Neural crest cell (in vitro differentiated cells): ENCODE measurements at regions not wholly inside any gene's neighbourhood (a gene's known extent, or its start where the extent isn't known, plus 50 kb on each side); places are given as distances from the start of the nearest gene placed in this dataset.

Experiments
- DNase-seq: peaks from one replicate; pipeline ENCODE4 v3.0.0; 2021; ENCODE audit warnings: low read depth, mixed read lengths, low spot score
- H3K27ac Mint-ChIP-seq: one replicate; pipeline ENCODE4 v1.8.0; 2021; ENCODE audit warnings: mild to moderate bottlenecking, mixed read lengths; ENCODE audit not compliant: unreplicated experiment
- H3K27me3 Mint-ChIP-seq: 2 replicates; pipeline ENCODE4 v1.8.0; 2021; ENCODE audit warnings: low read depth, mild to moderate bottlenecking, mixed read lengths
- H3K36me3 Mint-ChIP-seq: 2 replicates; pipeline ENCODE4 v1.8.0; 2021; ENCODE audit warnings: low read depth, mild to moderate bottlenecking, mixed read lengths
- H3K4me1 Mint-ChIP-seq: 2 replicates; pipeline ENCODE4 v1.8.0; 2021; ENCODE audit warnings: mixed read lengths
- H3K4me3 Mint-ChIP-seq: one replicate; pipeline ENCODE4 v1.8.0; 2021; ENCODE audit warnings: mild to moderate bottlenecking, mixed read lengths
- H3K9me3 Mint-ChIP-seq: 2 replicates; pipeline ENCODE4 v1.8.0; 2021; ENCODE audit warnings: mixed read lengths
- TF ChIP-seq, protein P1 (sequence below): fragments of 200-600 bp; sonication (generic); conservative IDR thresholded peaks from 2 replicates; pipeline ENCODE4 v1.5.0; 2021; ENCODE audit warnings: antibody characterized with exemption, mild to moderate bottlenecking

DNA sequence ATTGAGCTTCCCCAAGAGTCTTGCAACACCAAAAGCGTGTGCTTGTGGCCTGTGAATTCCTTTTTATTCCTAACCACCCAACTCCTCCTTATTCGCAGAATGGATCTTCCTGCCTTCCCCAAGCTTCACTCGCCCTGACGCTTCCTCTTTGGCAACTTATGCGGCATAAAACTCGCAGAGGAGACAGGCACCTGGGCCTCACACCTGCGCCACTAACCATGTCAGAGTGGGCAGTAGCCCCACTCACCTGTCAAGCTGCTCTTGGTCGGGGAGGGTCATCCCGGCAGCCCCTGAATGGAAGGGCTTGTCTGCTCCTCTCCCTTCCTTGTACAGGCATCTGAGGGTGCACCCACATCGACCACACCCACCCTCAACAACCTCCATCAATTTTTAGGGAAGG, 106.9 kb upstream of the GPC1 start:
- Mint-ChIP-seq H3K4me1 (peaks cover 17% of the 10 kb centered on the region), H3K9me3 (no peaks in the 10 kb centered on the region), H3K27me3 (no peaks in the 10 kb centered on the region), H3K36me3 (no peaks in the 10 kb centered on the region), H3K27ac (no peak overlapping the region), H3K4me3 (no peak overlapping the region)
- DNase-seq = no peak
- TF ChIP-seq, protein P1, sequence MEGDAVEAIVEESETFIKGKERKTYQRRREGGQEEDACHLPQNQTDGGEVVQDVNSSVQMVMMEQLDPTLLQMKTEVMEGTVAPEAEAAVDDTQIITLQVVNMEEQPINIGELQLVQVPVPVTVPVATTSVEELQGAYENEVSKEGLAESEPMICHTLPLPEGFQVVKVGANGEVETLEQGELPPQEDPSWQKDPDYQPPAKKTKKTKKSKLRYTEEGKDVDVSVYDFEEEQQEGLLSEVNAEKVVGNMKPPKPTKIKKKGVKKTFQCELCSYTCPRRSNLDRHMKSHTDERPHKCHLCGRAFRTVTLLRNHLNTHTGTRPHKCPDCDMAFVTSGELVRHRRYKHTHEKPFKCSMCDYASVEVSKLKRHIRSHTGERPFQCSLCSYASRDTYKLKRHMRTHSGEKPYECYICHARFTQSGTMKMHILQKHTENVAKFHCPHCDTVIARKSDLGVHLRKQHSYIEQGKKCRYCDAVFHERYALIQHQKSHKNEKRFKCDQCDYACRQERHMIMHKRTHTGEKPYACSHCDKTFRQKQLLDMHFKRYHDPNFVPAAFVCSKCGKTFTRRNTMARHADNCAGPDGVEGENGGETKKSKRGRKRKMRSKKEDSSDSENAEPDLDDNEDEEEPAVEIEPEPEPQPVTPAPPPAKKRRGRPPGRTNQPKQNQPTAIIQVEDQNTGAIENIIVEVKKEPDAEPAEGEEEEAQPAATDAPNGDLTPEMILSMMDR = no peak

DNA sequence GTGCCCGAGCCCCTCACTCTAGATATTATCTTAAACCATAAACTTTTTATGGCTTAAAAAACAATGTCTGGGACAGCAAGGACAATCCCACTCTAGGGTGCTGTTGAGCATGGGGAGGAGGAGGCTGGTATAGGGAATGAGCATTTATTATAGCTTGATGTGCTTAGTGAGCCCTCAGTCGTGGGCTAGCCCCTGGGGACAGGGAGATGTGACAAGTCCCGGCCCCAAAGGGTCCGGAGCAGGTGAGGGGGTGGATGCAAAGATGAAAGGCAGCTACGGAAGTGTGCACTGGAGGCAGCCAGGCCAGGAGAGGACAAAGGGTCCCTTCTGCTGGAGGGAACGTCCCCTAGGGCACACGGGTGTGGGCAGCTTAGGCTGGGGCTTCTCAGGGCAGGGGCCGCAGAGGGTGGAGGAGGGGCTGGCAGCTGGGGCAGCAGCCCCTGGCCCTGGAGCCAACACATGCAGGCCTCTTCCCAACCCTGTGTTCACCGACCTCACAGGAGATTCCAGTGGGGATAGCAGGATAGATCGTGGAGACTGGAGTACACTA, 106.3 kb upstream of the GPC1 start:
- TF ChIP-seq, protein P1 = no peak

DNA sequence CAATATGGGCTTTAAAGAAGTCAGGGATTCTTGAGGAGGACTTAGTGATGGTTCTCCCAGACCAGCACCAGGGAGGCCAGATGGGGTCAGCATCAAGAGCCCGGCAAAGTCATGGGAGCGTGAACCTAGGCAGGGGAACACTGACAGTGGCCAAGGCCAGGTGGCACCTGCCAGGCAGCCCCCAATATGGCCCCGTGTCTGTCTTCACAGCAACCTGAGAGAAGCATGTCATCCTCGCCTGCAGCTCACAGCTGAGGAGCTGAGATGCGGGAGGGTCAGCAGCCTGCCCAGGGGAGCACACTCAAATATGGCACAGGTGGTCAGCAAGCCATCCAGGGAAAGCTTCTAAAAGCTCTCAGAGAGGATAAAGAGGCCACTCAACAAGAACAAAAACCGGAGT, 105.7 kb upstream of the GPC1 start:
- no peak for DNase-seq
- TF ChIP-seq, protein P1 = no peak
- Mint-ChIP-seq H3K4me1 (peaks cover 17% of the 10 kb centered on the region), H3K27ac (no peak overlapping the region), H3K9me3 (no peaks in the 10 kb centered on the region), H3K36me3 (no peaks in the 10 kb centered on the region), H3K4me3 (no peak overlapping the region), H3K27me3 (no peaks in the 10 kb centered on the region)

More for the DNA sequence above, 106.3 kb upstream of the GPC1 start:
- no peaks in the 10 kb centered on the region for H3K27me3 Mint-ChIP-seq
- no peak overlapping the region for H3K4me3 Mint-ChIP-seq
- H3K9me3 Mint-ChIP-seq = no peaks in the 10 kb centered on the region
- H3K27ac Mint-ChIP-seq = no peak overlapping the region
- H3K4me1 Mint-ChIP-seq = peaks cover 17% of the 10 kb centered on the region
- H3K36me3 Mint-ChIP-seq = no peaks in the 10 kb centered on the region
- no peak for DNase-seq

DNA sequence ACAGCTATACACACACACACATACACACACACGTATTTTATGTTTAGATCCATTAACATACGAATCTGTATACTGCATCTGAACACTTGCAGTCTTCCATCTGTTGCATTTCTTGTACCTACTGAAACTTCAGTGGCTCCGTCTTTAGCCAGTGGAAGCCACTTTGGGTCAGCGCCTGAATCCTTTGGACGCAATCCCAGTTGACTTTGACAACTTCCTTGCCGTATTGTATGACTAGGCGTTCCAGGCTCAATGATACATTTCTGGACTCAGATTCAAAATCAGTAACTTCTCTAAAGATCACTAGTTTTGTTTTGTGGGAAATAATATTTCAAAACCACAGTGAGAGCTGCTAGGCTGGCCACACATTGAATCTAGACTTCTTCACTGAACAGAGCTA, 101.5 kb upstream of the GPC1 start:
- Mint-ChIP-seq H3K4me1 (peaks cover 8% of the 10 kb centered on the region), H3K9me3 (peaks cover 3% of the 10 kb centered on the region), H3K36me3 (no peaks in the 10 kb centered on the region), H3K27me3 (no peaks in the 10 kb centered on the region), H3K27ac (no peak overlapping the region), H3K4me3 (no peak overlapping the region)
- TF ChIP-seq, protein P1 = no peak
- no peak for DNase-seq

DNA sequence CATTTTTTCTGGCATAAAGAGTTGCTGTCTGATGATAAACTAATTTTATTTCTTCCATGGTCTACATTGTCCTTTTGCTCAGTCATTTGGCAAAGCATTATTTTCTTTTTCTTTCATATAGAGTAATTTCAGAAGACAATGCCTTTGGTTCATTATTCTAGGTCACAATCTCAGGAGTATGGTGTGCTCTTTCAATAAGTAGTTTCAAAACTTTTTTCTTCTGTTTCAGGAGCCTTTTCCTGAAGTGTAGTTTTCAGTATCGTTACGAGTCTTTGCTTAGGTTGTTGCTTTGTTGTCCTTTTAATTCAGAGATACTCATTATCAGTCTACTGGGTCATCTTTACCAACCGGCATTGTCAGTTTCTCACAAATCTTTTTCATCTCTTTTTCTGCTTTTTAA, 100.4 kb upstream of the GPC1 start:
- H3K4me3 Mint-ChIP-seq = no peak overlapping the region
- H3K27ac Mint-ChIP-seq = no peak overlapping the region
- no peaks in the 10 kb centered on the region for H3K36me3 Mint-ChIP-seq
- peaks cover 3% of the 10 kb centered on the region for H3K4me1 Mint-ChIP-seq
- TF ChIP-seq, protein P1 = no peak
- peaks cover 6% of the 10 kb centered on the region for H3K9me3 Mint-ChIP-seq
- H3K27me3 Mint-ChIP-seq = no peaks in the 10 kb centered on the region
- no peak for DNase-seq
